CD8-positive, alpha-beta memory T cell (primary cell): ENCODE measurements at regions not wholly inside any gene's neighbourhood (a gene's known extent, or its start where the extent isn't known, plus 50 kb on each side); places are given as distances from the start of the nearest gene placed in this dataset.

Experiments used
- CTCF ChIA-PET: fragments of 350-600 bp; sonication (Branson Sonifier 250); formaldehyde crosslinking; loops from one replicate; lab custom pipeline; 2021; ENCODE audit warnings: antibody characterized with exemption; lab: Charles Lee
- POLR2A ChIA-PET: fragments of 350-600 bp; sonication (Branson Sonifier 250); formaldehyde crosslinking; loops from one replicate; lab custom pipeline; 2021; ENCODE audit warnings: antibody characterized with exemption; lab: Charles Lee
- DNase-seq, 5 donors: peaks; one replicate each; pipeline versions ENCODE4 v3.0.0 to v3.0.0-alpha.2; 2020 to 2022; ENCODE audit warnings: mixed read lengths in 1 of 5
- H3K27ac ChIP-seq: one replicate; pipeline ENCODE4 v1.7.0; 2013; ENCODE audit warnings: low read depth, mild to moderate bottlenecking, low read length, moderate library complexity
- H3K27me3 ChIP-seq: 2 replicates; pipeline ENCODE4 v1.7.0; 2013; ENCODE audit warnings: low read length, mild to moderate bottlenecking; ENCODE audit not compliant: insufficient read depth, poor library complexity, severe bottlenecking
- H3K36me3 ChIP-seq: 2 replicates; pipeline ENCODE4 v1.7.0; 2013; ENCODE audit warnings: mild to moderate bottlenecking, low read length, moderate library complexity; ENCODE audit not compliant: insufficient read depth
- H3K4me1 ChIP-seq: 2 replicates; pipeline ENCODE4 v1.7.0; 2013; ENCODE audit warnings: mild to moderate bottlenecking, low read length, moderate library complexity; ENCODE audit not compliant: insufficient read depth
- H3K4me3 ChIP-seq: 2 replicates; pipeline ENCODE4 v1.7.0; 2013; ENCODE audit warnings: mild to moderate bottlenecking, low read length
- H3K9me3 ChIP-seq: 2 replicates; pipeline ENCODE4 v1.7.0; 2013; ENCODE audit warnings: mild to moderate bottlenecking, low read length
- H3K27ac Mint-ChIP-seq, 8 donors: one replicate each; pipeline ENCODE4 v1.8.0; 2020 to 2021; ENCODE audit warnings: mixed read lengths in 8 of 8, mild to moderate bottlenecking in 6 of 8, inconsistent platforms in 3 of 8, moderate library complexity in 3 of 8
- H3K27me3 Mint-ChIP-seq, 2 donors: one replicate each; pipeline ENCODE4 v1.8.0; 2020 to 2021; ENCODE audit warnings: mixed read lengths in 2 of 2, mild to moderate bottlenecking in 1 of 2, moderate library complexity in 1 of 2
- H3K36me3 Mint-ChIP-seq, 3 donors: one replicate each; pipeline ENCODE4 v1.8.0; 2020 to 2021; ENCODE audit warnings: mixed read lengths in 3 of 3, inconsistent platforms in 1 of 3, mild to moderate bottlenecking in 1 of 3
- H3K4me1 Mint-ChIP-seq, 3 donors: one replicate each; pipeline ENCODE4 v1.8.0; 2020 to 2021; ENCODE audit warnings: mixed read lengths in 3 of 3, inconsistent platforms in 1 of 3, mild to moderate bottlenecking in 1 of 3
- H3K4me3 Mint-ChIP-seq, 7 donors: one replicate each; pipeline ENCODE4 v1.8.0; 2020 to 2021; ENCODE audit warnings: mixed read lengths in 7 of 7, mild to moderate bottlenecking in 6 of 7, moderate library complexity in 4 of 7, inconsistent platforms in 2 of 7
- H3K9me3 Mint-ChIP-seq, 5 donors: one replicate each; pipeline ENCODE4 v1.8.0; 2020 to 2022; ENCODE audit warnings: mixed read lengths in 5 of 5, mild to moderate bottlenecking in 3 of 5, moderate library complexity in 2 of 5, inconsistent platforms in 1 of 5

DNA sequence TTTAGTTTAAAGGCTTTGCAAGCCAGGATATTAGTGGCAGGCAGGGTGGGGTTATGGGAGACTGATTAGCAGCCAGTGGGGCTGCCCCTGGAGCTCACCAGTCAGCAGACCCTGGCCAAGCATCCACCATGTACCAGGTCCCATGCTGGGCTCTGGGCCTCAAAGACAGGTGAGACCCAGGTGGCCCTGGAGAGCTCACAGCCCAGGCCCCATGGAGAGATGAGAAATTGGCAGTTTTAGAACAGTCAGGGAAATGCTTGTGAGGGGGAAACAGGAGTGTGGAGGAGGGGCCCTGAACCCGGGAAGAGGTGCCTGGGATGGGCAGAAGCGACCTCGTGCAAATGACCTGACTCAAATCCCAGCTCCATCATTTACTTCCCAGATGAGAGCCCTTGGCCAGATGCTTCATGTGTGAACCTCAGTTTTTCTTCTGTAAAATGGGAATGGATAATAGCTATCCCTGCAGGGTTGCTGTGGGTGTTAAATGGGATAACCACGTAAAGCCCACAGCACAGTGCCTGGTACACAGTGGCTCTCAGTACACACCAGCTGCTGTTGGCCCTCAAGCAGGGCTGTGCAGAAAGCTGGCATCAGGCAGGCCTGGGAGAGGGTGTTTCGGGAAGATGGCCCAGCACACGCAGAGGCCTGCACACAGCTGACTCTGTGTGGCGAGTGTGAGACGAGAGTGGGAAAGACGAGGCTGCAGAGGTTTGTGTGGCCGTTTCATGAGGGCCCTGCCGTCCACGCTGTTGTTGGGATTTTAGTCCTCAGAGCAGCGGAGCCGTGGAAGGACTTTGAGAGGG lies 518.5 kb downstream of the PTPRU start:
- H3K27me3 ChIP-seq = no peaks in the 10 kb centered on the region
- no peaks in the 10 kb centered on the region for H3K4me1 ChIP-seq
- Mint-ChIP-seq H3K27me3 (peaks cover 6 to 28% of the 10 kb centered on the region in 2 donors), H3K4me3 (no peak overlapping the region), H3K27ac (no peak overlapping the region), H3K36me3 (no peaks in the 10 kb centered on the region), H3K9me3 (peaks cover 0 to 1% (median 0%) of the 10 kb centered on the region in 5 donors), H3K4me1 (no peaks in the 10 kb centered on the region)
- ChIA-PET POLR2A (no interaction called here), CTCF (no interaction called here)
- no peaks in the 10 kb centered on the region for H3K9me3 ChIP-seq
- H3K36me3 ChIP-seq = no peaks in the 10 kb centered on the region
- DNase-seq = no peak
- H3K27ac ChIP-seq = no peak overlapping the region
- H3K4me3 ChIP-seq = no peak overlapping the region

DNA sequence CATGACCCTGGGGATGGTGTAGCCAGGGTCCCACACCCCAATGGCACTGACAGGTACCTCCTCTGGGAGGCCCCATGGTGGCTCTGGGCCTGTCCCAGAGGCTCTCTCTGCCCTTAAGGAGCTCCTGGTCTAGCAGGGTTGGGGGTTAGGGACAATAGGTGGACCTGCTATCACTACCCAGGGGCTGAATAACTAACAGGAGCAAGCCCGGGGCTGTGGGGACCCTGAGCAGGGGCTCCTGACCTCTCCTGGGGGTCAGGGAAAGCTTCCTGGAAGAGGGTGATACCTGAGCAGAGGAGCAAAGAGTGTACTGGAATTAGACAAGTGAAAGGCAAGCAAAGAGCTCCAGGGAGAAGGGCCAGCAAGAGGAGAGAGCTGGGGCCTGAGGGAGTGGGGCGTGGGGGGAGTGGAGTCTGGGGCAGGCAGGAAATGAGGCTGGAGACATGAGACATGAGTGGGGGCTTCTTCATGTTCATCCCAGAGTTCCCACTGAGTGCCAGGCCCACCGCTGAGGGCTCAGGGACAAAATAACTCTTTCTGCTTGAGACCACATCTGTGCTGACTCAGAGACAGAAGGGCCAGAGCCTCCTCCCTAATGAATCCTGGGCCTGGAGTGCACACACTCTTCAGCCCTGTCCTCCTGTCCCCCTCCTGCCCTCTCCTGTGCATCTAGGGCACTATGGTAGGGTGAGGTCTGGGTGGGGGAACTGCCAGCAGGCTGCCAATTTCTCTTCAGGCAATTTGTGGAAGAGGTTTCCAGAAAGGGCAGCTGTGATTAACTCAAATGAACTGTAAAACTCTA lies 517.6 kb downstream of the PTPRU start:
- POLR2A ChIA-PET = no interaction called here
- DNase-seq = no peak
- H3K9me3 ChIP-seq = no peaks in the 10 kb centered on the region
- no peaks in the 10 kb centered on the region for H3K4me1 ChIP-seq
- Mint-ChIP-seq H3K9me3 (peaks cover 0 to 1% (median 0%) of the 10 kb centered on the region in 5 donors), H3K4me1 (no peaks in the 10 kb centered on the region), H3K27me3 (peaks cover 6 to 28% of the 10 kb centered on the region in 2 donors), H3K4me3 (no peak overlapping the region), H3K27ac (no peak overlapping the region), H3K36me3 (no peaks in the 10 kb centered on the region)
- H3K4me3 ChIP-seq = no peak overlapping the region
- no peaks in the 10 kb centered on the region for H3K36me3 ChIP-seq
- H3K27me3 ChIP-seq = no peaks in the 10 kb centered on the region
- CTCF ChIA-PET = no interaction called here
- no peak overlapping the region for H3K27ac ChIP-seq

DNA sequence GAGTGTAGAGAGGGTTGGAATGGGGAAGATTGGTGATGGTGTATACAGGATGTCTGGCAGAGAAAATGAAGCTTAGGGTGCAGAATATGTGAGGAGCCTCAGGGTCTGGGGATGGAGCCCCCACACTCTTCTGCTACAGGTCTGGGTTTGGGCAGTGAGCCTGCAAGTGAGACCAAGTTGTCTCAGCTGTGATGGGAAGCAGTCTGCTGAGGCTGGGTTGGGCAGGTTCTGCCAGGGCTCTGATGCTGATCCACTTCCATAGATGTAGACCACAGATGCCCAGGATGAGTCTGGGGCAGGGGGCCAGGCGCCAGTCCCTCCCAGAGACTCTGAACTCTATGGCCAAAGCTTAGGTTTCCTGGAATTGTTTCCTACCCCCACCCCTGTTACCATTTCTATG lies 516.9 kb downstream of the PTPRU start:
- no peak overlapping the region for H3K4me3 ChIP-seq
- H3K27me3 ChIP-seq = no peaks in the 10 kb centered on the region
- POLR2A ChIA-PET = no interaction called here
- no peaks in the 10 kb centered on the region for H3K36me3 ChIP-seq
- peaks cover 6 to 28% of the 10 kb centered on the region in 2 donors for H3K27me3 Mint-ChIP-seq
- H3K27ac ChIP-seq = no peak overlapping the region
- no peaks in the 10 kb centered on the region for H3K9me3 ChIP-seq
- no peaks in the 10 kb centered on the region for H3K36me3 Mint-ChIP-seq
- DNase-seq = no peak
- H3K27ac Mint-ChIP-seq = no peak overlapping the region
- H3K9me3 Mint-ChIP-seq = peaks cover 0 to 1% (median 0%) of the 10 kb centered on the region in 5 donors
- no peaks in the 10 kb centered on the region for H3K4me1 ChIP-seq
- CTCF ChIA-PET = no interaction called here
- no peak overlapping the region for H3K4me3 Mint-ChIP-seq
- no peaks in the 10 kb centered on the region for H3K4me1 Mint-ChIP-seq

DNA sequence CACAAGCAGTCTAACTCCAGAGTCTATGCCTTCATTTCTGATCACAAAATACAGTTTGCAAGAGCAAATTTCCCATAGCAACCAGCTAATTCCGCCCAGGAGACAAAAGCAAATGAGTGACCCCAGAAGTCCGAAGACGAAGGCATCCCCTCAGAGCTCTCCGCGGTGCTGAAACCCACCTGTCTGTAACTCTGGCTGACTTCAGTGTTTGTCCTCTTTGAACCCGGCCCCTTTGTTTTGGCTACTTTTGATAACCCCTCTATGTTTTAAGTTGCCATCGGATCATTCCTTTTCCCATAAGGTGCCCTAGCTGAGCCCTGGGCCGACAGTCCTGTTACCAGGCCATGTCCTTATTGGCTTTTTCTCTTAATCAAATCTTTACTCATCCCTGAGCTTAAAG lies 515.8 kb downstream of the PTPRU start:
- no peaks in the 10 kb centered on the region for H3K4me1 Mint-ChIP-seq
- Histone ChIP-seq H3K4me3 (no peak overlapping the region), H3K4me1 (no peaks in the 10 kb centered on the region), H3K36me3 (no peaks in the 10 kb centered on the region), H3K27ac (no peak overlapping the region), H3K9me3 (no peaks in the 10 kb centered on the region), H3K27me3 (no peaks in the 10 kb centered on the region)
- no peak for DNase-seq
- H3K36me3 Mint-ChIP-seq = no peaks in the 10 kb centered on the region
- no peak overlapping the region for H3K27ac Mint-ChIP-seq
- no peak overlapping the region for H3K4me3 Mint-ChIP-seq
- H3K9me3 Mint-ChIP-seq = peaks cover 0 to 1% (median 0%) of the 10 kb centered on the region in 5 donors
- CTCF ChIA-PET = no interaction called here
- H3K27me3 Mint-ChIP-seq = peaks cover 6 to 26% of the 10 kb centered on the region in 2 donors
- POLR2A ChIA-PET = no interaction called here

DNA sequence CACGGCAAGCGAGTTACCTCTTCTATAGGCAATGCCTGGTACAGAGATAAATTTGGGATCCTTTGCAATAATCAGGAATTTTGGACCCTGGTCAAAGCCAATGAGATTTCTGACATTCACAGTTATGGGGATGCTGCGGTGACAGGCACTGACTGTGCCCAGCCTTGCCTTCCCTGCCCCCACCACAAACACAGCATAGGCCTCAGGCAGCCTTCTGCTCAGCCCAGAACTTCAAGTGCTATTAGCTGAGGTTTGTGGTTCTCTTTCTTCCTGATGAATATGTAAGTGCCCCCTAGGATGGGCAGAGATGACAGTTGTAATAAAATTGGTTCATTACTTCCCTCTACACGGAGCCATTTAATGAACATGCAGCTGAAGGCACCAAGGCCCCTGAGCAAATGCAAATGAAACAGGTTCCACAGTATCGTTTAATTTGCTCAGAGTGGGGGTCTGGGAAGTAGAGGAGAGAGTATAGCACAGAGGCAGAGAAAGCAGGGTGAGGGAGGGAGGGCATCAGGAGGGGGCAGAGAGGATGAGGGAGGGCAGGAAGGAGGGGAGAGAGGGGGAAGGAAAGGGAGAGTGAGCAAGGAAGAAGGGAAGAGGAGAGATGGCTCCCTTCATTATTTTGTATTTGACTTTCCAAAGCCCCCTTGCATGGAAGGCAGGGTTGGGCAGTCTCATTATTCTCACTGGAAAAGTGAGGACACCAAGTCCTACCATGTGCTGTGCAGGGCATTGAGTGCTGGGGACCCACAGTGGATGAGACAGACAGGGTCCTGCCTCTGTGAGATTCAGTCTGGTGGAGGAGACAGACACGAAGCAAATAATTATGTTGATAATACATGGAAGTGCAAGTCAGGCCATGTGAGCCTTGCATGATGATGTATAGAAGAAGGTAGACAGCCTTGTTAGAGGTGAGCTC lies 513.0 kb downstream of the PTPRU start:
- Mint-ChIP-seq H3K9me3 (peaks cover 0 to 1% (median 0%) of the 10 kb centered on the region in 5 donors), H3K4me1 (no peaks in the 10 kb centered on the region), H3K36me3 (no peaks in the 10 kb centered on the region), H3K27ac (no peak overlapping the region), H3K4me3 (no peak overlapping the region), H3K27me3 (peaks cover 1 to 26% of the 10 kb centered on the region in 2 donors)
- POLR2A ChIA-PET = no interaction called here
- Histone ChIP-seq H3K4me3 (no peak overlapping the region), H3K9me3 (no peaks in the 10 kb centered on the region), H3K36me3 (no peaks in the 10 kb centered on the region), H3K4me1 (no peaks in the 10 kb centered on the region), H3K27ac (no peak overlapping the region), H3K27me3 (no peaks in the 10 kb centered on the region)
- DNase-seq = no peak
- CTCF ChIA-PET = no interaction called here

- H3K27ac ChIP-seq = no peak overlapping the region
- no peak overlapping the region for H3K27ac Mint-ChIP-seq
- POLR2A ChIA-PET = no interaction called here
- CTCF ChIA-PET = no interaction called here
- no peak for DNase-seq
- no peak overlapping the region for H3K4me3 ChIP-seq
- H3K9me3 Mint-ChIP-seq = no peaks in the 10 kb centered on the region
- no peaks in the 10 kb centered on the region for H3K9me3 ChIP-seq
- no peak overlapping the region for H3K4me3 Mint-ChIP-seq
- H3K36me3 ChIP-seq = no peaks in the 10 kb centered on the region
- no peaks in the 10 kb centered on the region for H3K27me3 ChIP-seq
- peaks cover under 1 to 22% of the 10 kb centered on the region in 2 donors for H3K27me3 Mint-ChIP-seq
- no peaks in the 10 kb centered on the region for H3K4me1 ChIP-seq
- H3K4me1 Mint-ChIP-seq = no peaks in the 10 kb centered on the region
- H3K36me3 Mint-ChIP-seq = no peaks in the 10 kb centered on the region
Observed at GRCh38 chr1:29747196-29747595, 510.9 kb downstream of the PTPRU start.

DNA sequence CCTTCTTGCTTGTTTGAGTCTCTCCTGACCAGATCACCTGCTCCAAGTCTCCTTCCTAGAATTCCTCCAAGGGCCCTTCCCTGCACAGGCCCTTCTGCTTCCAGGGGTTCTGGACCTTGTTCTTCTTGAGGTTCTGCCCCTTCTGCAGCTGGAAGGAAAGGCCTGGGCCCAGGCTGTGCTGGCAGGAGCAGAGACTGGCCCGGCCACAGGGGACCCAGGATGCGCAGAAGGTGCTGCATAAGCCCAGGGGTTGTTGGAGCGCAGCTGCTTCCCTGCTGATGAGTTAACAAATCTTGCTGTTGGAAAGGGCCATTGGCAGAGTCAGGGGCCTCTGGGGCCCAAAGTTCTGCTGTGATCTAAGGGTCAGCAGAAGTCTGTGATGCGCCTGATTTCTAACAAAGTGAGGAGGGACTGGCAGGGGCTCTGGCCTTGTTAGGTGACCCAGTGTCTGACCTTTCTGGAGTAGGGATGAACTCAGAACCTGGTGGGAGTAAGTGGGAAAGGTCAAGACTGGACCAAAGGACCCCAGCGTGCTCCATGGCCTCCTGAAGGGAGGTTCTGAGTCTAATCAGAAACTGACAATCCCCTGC lies 509.8 kb downstream of the PTPRU start:
- CTCF ChIA-PET = no interaction called here
- no peaks in the 10 kb centered on the region for H3K27me3 ChIP-seq
- H3K9me3 ChIP-seq = no peaks in the 10 kb centered on the region
- DNase-seq = no peak
- Mint-ChIP-seq H3K4me3 (no peak overlapping the region), H3K9me3 (no peaks in the 10 kb centered on the region), H3K36me3 (no peaks in the 10 kb centered on the region), H3K4me1 (no peaks in the 10 kb centered on the region), H3K27ac (no peak overlapping the region), H3K27me3 (peaks cover 5 to 18% of the 10 kb centered on the region in 2 donors)
- no peak overlapping the region for H3K27ac ChIP-seq
- POLR2A ChIA-PET = no interaction called here
- H3K36me3 ChIP-seq = no peaks in the 10 kb centered on the region
- H3K4me1 ChIP-seq = no peaks in the 10 kb centered on the region
- no peak overlapping the region for H3K4me3 ChIP-seq
